DOHH2 (cell line): ENCODE measurements at regions not wholly inside any gene's neighbourhood (a gene's known extent, or its start where the extent isn't known, plus 50 kb on each side); places are given as distances from the start of the nearest gene placed in this dataset.

ENCODE experiments used
- H3F3A ChIP-seq: fragments of 200-600 bp; sonication (generic), shearing (Covaris generic); 2 replicates; pipeline ENCODE4 v1.6.0; 2016; ENCODE audit warnings: antibody characterized with exemption, mild to moderate bottlenecking; ENCODE audit not compliant: control insufficient read depth, insufficient read depth
- H3K27ac ChIP-seq: fragments of 200-600 bp; sonication (generic); 2 replicates; pipeline ENCODE4 v1.5.1; 2014; ENCODE audit warnings: low read depth, mild to moderate bottlenecking, low read length, moderate library complexity
- H3K27me3 ChIP-seq: fragments of 200-600 bp; sonication (generic); 2 replicates; pipeline ENCODE4 v1.6.1; 2014; ENCODE audit warnings: mild to moderate bottlenecking, low read length, mixed read lengths; ENCODE audit not compliant: control insufficient read depth
- H3K36me3 ChIP-seq: fragments of 200-600 bp; sonication (generic); 2 replicates; pipeline ENCODE4 v1.6.1; 2014; ENCODE audit warnings: mild to moderate bottlenecking, low read length, moderate library complexity, mixed read lengths; ENCODE audit not compliant: control insufficient read depth
- H3K4me1 ChIP-seq: fragments of 200-600 bp; sonication (generic); 2 replicates; pipeline ENCODE4 v1.6.1; 2014; ENCODE audit warnings: mild to moderate bottlenecking, low read length, mixed read lengths; ENCODE audit not compliant: control insufficient read depth
- H3K4me2 ChIP-seq: fragments of 200-600 bp; sonication (generic); 2 replicates; pipeline ENCODE4 v1.6.0; 2014; ENCODE audit warnings: mild to moderate bottlenecking, low read length, moderate library complexity
- H3K4me3 ChIP-seq: fragments of 200-600 bp; sonication (generic); 2 replicates; pipeline ENCODE4 v1.5.1; 2014; ENCODE audit warnings: mild to moderate bottlenecking, low read length, mixed read lengths
- H3K79me2 ChIP-seq: fragments of 200-600 bp; sonication (generic); 2 replicates; pipeline ENCODE4 v1.6.1; 2014; ENCODE audit warnings: mild to moderate bottlenecking, low read length, mixed read lengths; ENCODE audit not compliant: control insufficient read depth
- H3K9me2 ChIP-seq: fragments of 200-600 bp; sonication (generic); replicated peaks from 2 replicates; pipeline ENCODE4 v1.6.1; 2014; ENCODE audit warnings: mild to moderate bottlenecking, low read length, mixed read lengths; ENCODE audit not compliant: control insufficient read depth
- H3K9me3 ChIP-seq: fragments of 200-600 bp; sonication (generic); 2 replicates; pipeline ENCODE4 v1.6.1; 2014; ENCODE audit warnings: antibody characterized with exemption, low read length, mixed read lengths; ENCODE audit not compliant: control insufficient read depth, insufficient read depth
- H4K20me1 ChIP-seq: fragments of 200-600 bp; sonication (generic); 2 replicates; pipeline ENCODE4 v1.6.0; 2014; ENCODE audit warnings: low read depth, mild to moderate bottlenecking, antibody characterized with exemption, low read length, moderate library complexity; ENCODE audit not compliant: control insufficient read depth, insufficient read depth
- EZH2phosphoT487 ChIP-seq: fragments of 200-600 bp; sonication (generic); IDR thresholded peaks from 2 replicates; pipeline ENCODE4 v1.6.1; 2017; ENCODE audit warnings: borderline replicate concordance, mild to moderate bottlenecking, antibody characterized with exemption, low read length, moderate library complexity, mixed read lengths
- TF ChIP-seq, protein P1 (sequence below): fragments of 200-600 bp; sonication (generic); IDR thresholded peaks from one replicate; pipeline ENCODE4 v1.5.1; 2014; ENCODE audit warnings: antibody characterized with exemption, mild to moderate bottlenecking, low read depth, low read length; ENCODE audit not compliant: poor library complexity, severe bottlenecking

DNA sequence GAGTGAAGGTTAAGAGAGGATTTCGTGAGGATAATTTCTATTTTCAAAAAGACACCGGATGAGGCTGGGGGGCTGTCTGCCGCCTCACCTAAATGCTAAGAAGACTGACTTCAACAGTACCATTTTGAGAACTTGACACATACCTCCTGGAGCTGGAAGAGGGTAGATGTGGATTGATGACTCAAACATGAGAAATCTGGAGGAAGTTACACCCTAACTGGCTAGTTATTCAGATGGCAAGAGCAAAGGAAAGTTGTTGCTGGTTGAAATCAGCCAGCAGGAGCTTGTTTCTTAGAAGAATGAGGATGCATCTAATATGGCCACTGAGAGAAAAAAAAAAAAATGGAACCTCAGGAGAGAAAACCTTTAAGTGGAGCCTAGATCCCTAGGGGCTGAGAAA, 76.2 kb upstream of the KIAA1217 start:
- Histone ChIP-seq H3K36me3 (no peaks in the 10 kb centered on the region), H3K9me2 (no peaks in the 10 kb centered on the region), H3K79me2 (no peaks in the 10 kb centered on the region), H3K4me1 (no peaks in the 10 kb centered on the region), H3K4me2 (no peak overlapping the region), H3K27ac (no peak overlapping the region), H3K27me3 (no peaks in the 10 kb centered on the region), H3K9me3 (no peaks in the 10 kb centered on the region), H3K4me3 (no peak overlapping the region), H4K20me1 (no peaks in the 10 kb centered on the region), H3F3A (no peaks in the 10 kb centered on the region)
- TF ChIP-seq, protein P1, sequence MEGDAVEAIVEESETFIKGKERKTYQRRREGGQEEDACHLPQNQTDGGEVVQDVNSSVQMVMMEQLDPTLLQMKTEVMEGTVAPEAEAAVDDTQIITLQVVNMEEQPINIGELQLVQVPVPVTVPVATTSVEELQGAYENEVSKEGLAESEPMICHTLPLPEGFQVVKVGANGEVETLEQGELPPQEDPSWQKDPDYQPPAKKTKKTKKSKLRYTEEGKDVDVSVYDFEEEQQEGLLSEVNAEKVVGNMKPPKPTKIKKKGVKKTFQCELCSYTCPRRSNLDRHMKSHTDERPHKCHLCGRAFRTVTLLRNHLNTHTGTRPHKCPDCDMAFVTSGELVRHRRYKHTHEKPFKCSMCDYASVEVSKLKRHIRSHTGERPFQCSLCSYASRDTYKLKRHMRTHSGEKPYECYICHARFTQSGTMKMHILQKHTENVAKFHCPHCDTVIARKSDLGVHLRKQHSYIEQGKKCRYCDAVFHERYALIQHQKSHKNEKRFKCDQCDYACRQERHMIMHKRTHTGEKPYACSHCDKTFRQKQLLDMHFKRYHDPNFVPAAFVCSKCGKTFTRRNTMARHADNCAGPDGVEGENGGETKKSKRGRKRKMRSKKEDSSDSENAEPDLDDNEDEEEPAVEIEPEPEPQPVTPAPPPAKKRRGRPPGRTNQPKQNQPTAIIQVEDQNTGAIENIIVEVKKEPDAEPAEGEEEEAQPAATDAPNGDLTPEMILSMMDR, result no peak
- no peak for TF ChIP-seq EZH2phosphoT487

DNA sequence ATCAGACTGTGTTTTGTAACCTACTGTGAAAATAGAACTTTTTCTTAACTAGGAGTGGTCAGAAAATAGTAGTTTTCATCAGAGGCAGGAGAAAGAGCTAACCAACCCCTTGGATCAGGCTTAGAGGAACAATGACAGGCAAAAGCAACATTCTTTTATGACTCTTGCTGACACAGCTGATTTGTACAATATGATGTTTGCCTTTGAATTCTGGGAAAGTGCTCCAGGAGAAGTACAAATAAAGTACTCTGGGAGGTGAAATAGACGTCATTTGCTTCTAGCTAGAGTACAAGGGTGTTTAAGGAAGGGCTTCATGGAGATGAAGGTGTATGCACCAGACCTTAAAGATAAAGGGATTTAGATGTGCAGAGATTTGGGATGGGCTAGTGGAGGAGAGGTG, 75.1 kb upstream of the KIAA1217 start:
- H3K4me1 ChIP-seq, result no peaks in the 10 kb centered on the region
- H3K79me2 ChIP-seq, result no peaks in the 10 kb centered on the region
- no peaks in the 10 kb centered on the region for H3F3A ChIP-seq
- no peaks in the 10 kb centered on the region for H4K20me1 ChIP-seq
- no peaks in the 10 kb centered on the region for H3K9me2 ChIP-seq
- H3K4me2 ChIP-seq, result no peak overlapping the region
- no peaks in the 10 kb centered on the region for H3K9me3 ChIP-seq
- H3K27ac ChIP-seq, result no peak overlapping the region
- H3K27me3 ChIP-seq, result no peaks in the 10 kb centered on the region
- no peaks in the 10 kb centered on the region for H3K36me3 ChIP-seq
- TF ChIP-seq EZH2phosphoT487, result no peak
- TF ChIP-seq, protein P1, result no peak
- no peak overlapping the region for H3K4me3 ChIP-seq

DNA sequence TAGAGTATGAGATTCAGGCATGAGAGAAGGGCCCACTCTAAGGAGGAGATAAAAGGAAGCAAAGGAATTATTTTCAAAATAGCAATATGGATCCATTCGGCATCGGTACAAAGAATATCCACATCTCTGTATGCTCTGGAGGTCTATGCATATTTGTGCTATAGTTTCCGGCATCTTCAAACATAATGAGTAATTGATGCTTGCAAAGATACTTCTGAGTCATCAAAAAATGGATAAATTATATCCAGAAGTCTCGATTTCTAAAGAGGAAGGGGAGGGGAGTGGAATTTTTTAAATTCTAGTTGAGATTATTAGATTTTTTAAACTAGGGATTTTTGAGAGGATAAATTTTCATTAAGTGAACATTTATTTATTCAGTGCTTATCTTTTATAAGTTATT, 72.9 kb upstream of the KIAA1217 start:
- H3K36me3 ChIP-seq, result no peaks in the 10 kb centered on the region

More for the DNA sequence above, 72.9 kb upstream of the KIAA1217 start:
- Histone ChIP-seq H3K27ac (no peak overlapping the region), H3K4me1 (no peaks in the 10 kb centered on the region), H4K20me1 (no peaks in the 10 kb centered on the region), H3F3A (no peaks in the 10 kb centered on the region), H3K79me2 (no peaks in the 10 kb centered on the region), H3K9me2 (no peaks in the 10 kb centered on the region), H3K4me2 (no peak overlapping the region), H3K9me3 (no peaks in the 10 kb centered on the region), H3K4me3 (no peak overlapping the region), H3K27me3 (no peaks in the 10 kb centered on the region)
- no peak for TF ChIP-seq EZH2phosphoT487
- TF ChIP-seq, protein P1, result no peak
